NCI-H2107 (cell line): ENCODE measurements at regions not wholly inside any gene's neighbourhood (a gene's known extent, or its start where the extent isn't known, plus 50 kb on each side); places are given as distances from the start of the nearest gene placed in this dataset.

Source experiments
- DNase-seq: peaks from one replicate; lab custom pipeline; 2025; lab: John Stamatoyannopoulos, UW

- no peak for DNase-seq
Measured at GRCh38 chr11:37050311-37050710, 452.3 kb upstream of the RAG2 start.

GRCh38 chr11:37040921-37041320 is 442.9 kb upstream of the RAG2 start:
- DNase-seq = no peak

GRCh38 chr11:37038911-37039310 is 440.9 kb upstream of the RAG2 start:
- DNase-seq = no peak

GRCh38 chr11:37026741-37027140 is 428.7 kb upstream of the RAG2 start:
- no peak for DNase-seq

GRCh38 chr11:37026326-37026725 is 428.3 kb upstream of the RAG2 start:
- DNase-seq = no peak

GRCh38 chr11:37006563-37006962 is 408.5 kb upstream of the RAG2 start:
- no peak for DNase-seq

GRCh38 chr11:37002831-37003230 is 404.8 kb upstream of the RAG2 start:
- DNase-seq = no peak

GRCh38 chr11:36997656-36998055 is 399.6 kb upstream of the RAG2 start:
- no peak for DNase-seq

GRCh38 chr11:36996795-36997194 is 398.8 kb upstream of the RAG2 start:
- no peak for DNase-seq

GRCh38 chr11:36994208-36994607 is 396.2 kb upstream of the RAG2 start:
- DNase-seq = no peak

- DNase-seq = no peak
Measured at GRCh38 chr11:36988556-36988955, 390.5 kb upstream of the RAG2 start.

GRCh38 chr11:36985562-36985961 is 387.5 kb upstream of the RAG2 start:
- DNase-seq = no peak

- no peak for DNase-seq
Measured at GRCh38 chr11:36976741-36977140, 378.7 kb upstream of the RAG2 start.

GRCh38 chr11:36974771-36975170 is 376.7 kb upstream of the RAG2 start:
- no peak for DNase-seq

GRCh38 chr11:36953976-36954375 is 355.9 kb upstream of the RAG2 start:
- DNase-seq = no peak

- no peak for DNase-seq
Measured at GRCh38 chr11:36948460-36949127, 350.6 kb upstream of the RAG2 start.

GRCh38 chr11:36945384-36945783 is 347.3 kb upstream of the RAG2 start:
- no peak for DNase-seq

GRCh38 chr11:36933481-36933880 is 335.4 kb upstream of the RAG2 start:
- no peak for DNase-seq

- no peak for DNase-seq
Measured at GRCh38 chr11:36931139-36931538, 333.1 kb upstream of the RAG2 start.

GRCh38 chr11:36930256-36930655 is 332.2 kb upstream of the RAG2 start:
- no peak for DNase-seq

GRCh38 chr11:36929401-36929800 is 331.4 kb upstream of the RAG2 start:
- no peak for DNase-seq

- DNase-seq = no peak
Measured at GRCh38 chr11:36928621-36929020, 330.6 kb upstream of the RAG2 start.

- DNase-seq = no peak
Measured at GRCh38 chr11:36899800-36900199, 301.8 kb upstream of the RAG2 start.

- DNase-seq = no peak
Measured at GRCh38 chr11:36890841-36891240, 292.8 kb upstream of the RAG2 start.
